Testis (tissue), 2 donors: ENCODE measurements at regions not wholly inside any gene's neighbourhood (a gene's known extent, or its start where the extent isn't known, plus 50 kb on each side); places are given as distances from the start of the nearest gene placed in this dataset.

ENCODE experiments used
- POLR2A ChIP-seq: fragments of 450-650 bp; IDR thresholded peaks from one replicate; pipeline ENCODE4 v1.6.1; 2017; ENCODE audit warnings: antibody characterized with exemption, mild to moderate bottlenecking, moderate library complexity
- TF ChIP-seq, protein P1 (sequence below), 3 experiments: fragments of 450-650 bp in 2 of 3; fragments of 200-600 bp in 1 of 3; sonication (generic) in 1 of 3; IDR thresholded peaks; one replicate each; pipeline ENCODE4 v1.5.1; 2016 to 2019; ENCODE audit warnings: antibody characterized with exemption in 3 of 3, mild to moderate bottlenecking in 2 of 3, moderate library complexity in 1 of 3

GRCh38 chr18:1467461-1467964 lies 562.8 kb downstream of the ADCYAP1 start:
- TF ChIP-seq, protein P1, sequence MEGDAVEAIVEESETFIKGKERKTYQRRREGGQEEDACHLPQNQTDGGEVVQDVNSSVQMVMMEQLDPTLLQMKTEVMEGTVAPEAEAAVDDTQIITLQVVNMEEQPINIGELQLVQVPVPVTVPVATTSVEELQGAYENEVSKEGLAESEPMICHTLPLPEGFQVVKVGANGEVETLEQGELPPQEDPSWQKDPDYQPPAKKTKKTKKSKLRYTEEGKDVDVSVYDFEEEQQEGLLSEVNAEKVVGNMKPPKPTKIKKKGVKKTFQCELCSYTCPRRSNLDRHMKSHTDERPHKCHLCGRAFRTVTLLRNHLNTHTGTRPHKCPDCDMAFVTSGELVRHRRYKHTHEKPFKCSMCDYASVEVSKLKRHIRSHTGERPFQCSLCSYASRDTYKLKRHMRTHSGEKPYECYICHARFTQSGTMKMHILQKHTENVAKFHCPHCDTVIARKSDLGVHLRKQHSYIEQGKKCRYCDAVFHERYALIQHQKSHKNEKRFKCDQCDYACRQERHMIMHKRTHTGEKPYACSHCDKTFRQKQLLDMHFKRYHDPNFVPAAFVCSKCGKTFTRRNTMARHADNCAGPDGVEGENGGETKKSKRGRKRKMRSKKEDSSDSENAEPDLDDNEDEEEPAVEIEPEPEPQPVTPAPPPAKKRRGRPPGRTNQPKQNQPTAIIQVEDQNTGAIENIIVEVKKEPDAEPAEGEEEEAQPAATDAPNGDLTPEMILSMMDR (IDR thresholded peaks at IDR 0.05), result no peak
- no peak for TF ChIP-seq POLR2A
